ENCODE measurements at regions not wholly inside any gene's neighbourhood (a gene's known extent, or its start where the extent isn't known, plus 50 kb on each side); places are given as distances from the start of the nearest gene placed in this dataset.

DNA sequence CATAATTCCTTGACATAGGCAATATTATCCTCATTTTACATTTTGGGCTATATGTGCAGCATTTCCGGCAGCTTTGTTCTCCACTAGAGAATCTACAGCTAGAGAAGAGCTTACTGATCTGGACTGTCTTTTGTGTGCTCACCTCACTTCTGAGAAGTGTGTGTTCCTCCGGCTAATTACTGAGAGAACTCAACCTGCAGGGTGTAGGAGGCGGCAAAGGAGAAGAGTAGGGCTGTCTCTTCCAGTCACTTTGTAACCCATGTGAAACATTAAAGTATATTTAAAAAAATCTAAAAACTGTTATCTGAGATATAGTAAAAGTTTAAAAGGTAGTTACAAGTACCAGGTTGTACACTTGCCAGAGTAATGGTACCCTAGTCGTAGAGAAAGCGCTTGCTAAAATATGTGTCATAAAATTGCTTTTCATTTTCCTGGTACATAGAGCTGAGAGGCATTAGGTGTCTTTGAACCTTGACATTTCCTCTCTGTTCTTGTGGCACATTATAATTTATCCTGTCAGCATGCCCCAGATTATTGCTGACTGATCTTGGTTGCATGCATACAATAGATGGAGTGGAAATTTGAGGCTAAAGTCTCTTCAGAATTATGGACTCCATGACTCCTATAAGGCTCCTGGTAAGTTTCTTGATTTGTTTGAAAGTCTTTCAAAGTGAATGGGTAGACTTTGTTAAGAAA lies 381.9 kb downstream of the LMO7 start:
- H3K36me3 Mint-ChIP-seq (ENCODE audit: low read depth): no peaks in the 10 kb centered on the region
- H3K9me3 Mint-ChIP-seq: no peaks in the 10 kb centered on the region
- H3K27me3 Mint-ChIP-seq (ENCODE audit: low read depth): peaks cover 4% of the 10 kb centered on the region
- no peak overlapping the region for H3K27ac Mint-ChIP-seq
- no peak overlapping the region for H3K4me3 Mint-ChIP-seq
- no peak for TF ChIP-seq CTCF (IDR thresholded peaks at IDR 0.05; ENCODE audit: unreplicated experiment in 3 of 3)
- peaks cover 16% of the 10 kb centered on the region for H3K4me1 Mint-ChIP-seq

- Mint-ChIP-seq H3K4me1 (peaks cover 26% of the 10 kb centered on the region), H3K4me3 (no peak overlapping the region), H3K36me3 (ENCODE audit: low read depth) (no peaks in the 10 kb centered on the region), H3K9me3 (no peaks in the 10 kb centered on the region), H3K27me3 (ENCODE audit: low read depth) (peaks cover 4% of the 10 kb centered on the region), H3K27ac (peak overlapping the region in 1 of 3 experiments; percentile 1)
- TF ChIP-seq CTCF (IDR thresholded peaks at IDR 0.05; ENCODE audit: unreplicated experiment in 3 of 3): peak; percentile 12 to 20 (median 18)
These were observed 380.8 kb downstream of the LMO7 start for GRCh38 chr13:76016799-76017400.

DNA sequence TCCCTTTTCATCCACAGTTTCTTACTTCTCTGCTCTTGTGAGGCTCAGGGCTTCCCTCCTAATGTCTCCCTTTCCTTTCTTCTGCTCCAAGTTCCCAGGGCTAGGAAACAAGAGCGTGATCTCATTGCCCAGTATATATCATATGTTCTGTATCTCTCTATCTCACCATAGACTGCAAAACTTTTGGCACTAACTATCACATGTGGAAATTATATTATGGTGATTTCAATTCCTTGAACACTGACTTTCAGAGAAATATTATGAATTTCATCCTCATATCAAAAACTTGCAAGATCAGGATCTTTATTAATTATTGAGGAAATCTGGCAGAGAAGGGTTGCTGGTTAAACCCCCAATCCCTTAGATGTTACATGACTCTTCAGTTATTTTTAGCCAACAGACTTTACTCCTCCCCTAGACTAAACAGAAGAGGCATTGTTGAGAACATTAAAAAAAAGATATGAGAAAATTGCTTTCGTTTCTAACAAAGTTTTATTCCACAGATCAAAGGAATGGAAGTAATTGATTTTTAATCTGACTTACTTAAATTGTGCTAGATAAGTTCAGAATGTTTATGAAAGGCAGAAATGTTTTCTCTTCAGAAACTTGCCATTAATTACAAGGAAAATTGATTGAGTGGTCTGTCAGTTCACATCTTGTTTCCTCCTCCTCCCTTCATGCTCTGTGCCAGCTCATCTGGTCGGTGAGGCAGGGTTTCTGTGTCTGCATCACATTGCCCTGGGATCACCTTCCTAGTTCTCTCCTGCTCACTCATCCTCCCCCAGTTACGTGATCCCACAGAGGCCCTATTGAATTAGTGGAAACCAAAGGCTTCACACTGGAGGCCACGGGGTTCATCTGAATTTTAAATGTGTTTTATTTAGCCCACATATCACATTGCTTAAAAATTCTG lies 378.5 kb downstream of the LMO7 start:
- Mint-ChIP-seq H3K36me3 (ENCODE audit: low read depth) (no peaks in the 10 kb centered on the region), H3K9me3 (no peaks in the 10 kb centered on the region), H3K27me3 (ENCODE audit: low read depth) (peaks cover 4% of the 10 kb centered on the region), H3K27ac (peak overlapping the region; percentile 61 to 83 (median 81)), H3K4me1 (peaks cover 29% of the 10 kb centered on the region), H3K4me3 (no peak overlapping the region)
- no peak for TF ChIP-seq CTCF (IDR thresholded peaks at IDR 0.05; ENCODE audit: unreplicated experiment in 3 of 3)

GRCh38 chr13:76012091-76012721 lies 376.1 kb downstream of the LMO7 start:
- Mint-ChIP-seq H3K9me3 (no peaks in the 10 kb centered on the region), H3K36me3 (ENCODE audit: low read depth) (no peaks in the 10 kb centered on the region), H3K27ac (peak overlapping the region in 2 of 3 experiments; percentile 80 to 87), H3K4me3 (no peak overlapping the region), H3K27me3 (ENCODE audit: low read depth) (no peaks in the 10 kb centered on the region), H3K4me1 (peaks cover 29% of the 10 kb centered on the region)
- TF ChIP-seq CTCF (IDR thresholded peaks at IDR 0.05; ENCODE audit: unreplicated experiment in 3 of 3): no peak

GRCh38 chr13:76009267-76009890 lies 373.2 kb downstream of the LMO7 start:
- H3K27me3 Mint-ChIP-seq (ENCODE audit: low read depth): no peaks in the 10 kb centered on the region
- peak overlapping the region in 1 of 3 experiments; percentile 61 for H3K27ac Mint-ChIP-seq
- no peaks in the 10 kb centered on the region for H3K9me3 Mint-ChIP-seq
- H3K36me3 Mint-ChIP-seq (ENCODE audit: low read depth): no peaks in the 10 kb centered on the region
- peaks cover 20% of the 10 kb centered on the region for H3K4me1 Mint-ChIP-seq
- no peak overlapping the region for H3K4me3 Mint-ChIP-seq
- TF ChIP-seq CTCF (IDR thresholded peaks at IDR 0.05; ENCODE audit: unreplicated experiment in 3 of 3): no peak
